ENCODE measurements at regions not wholly inside any gene's neighbourhood (a gene's known extent, or its start where the extent isn't known, plus 50 kb on each side); places are given as distances from the start of the nearest gene placed in this dataset.

DNA sequence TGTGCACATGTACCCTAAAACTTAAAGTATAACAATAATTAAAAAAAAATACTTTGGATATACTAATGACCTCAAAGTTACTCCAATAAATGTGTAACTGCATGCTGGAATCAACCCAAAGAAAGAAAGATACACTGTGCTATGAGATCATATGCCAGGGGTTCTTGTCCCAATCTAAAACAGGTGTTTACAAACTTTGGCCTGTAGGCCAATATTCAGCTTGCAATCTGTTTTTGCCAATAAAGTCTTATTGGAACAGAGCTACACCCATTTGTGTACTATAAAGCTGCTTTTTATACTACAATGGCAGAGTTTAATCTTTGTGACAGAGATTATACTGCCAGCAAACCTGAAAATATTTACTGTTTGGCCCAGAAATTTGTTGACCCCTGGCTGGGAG lies 138.8 kb upstream of the AFF2 start:
- H3K9me3 Mint-ChIP-seq (ENCODE audit: unreplicated experiment): peaks cover 21% of the 10 kb centered on the region
- H3K27ac Mint-ChIP-seq (ENCODE audit: low read depth, unreplicated experiment): no peak overlapping the region
- BruUV-seq (replicated peaks): no TSS peak
- H3K27me3 Mint-ChIP-seq (ENCODE audit: insufficient read depth, unreplicated experiment): no peaks in the 10 kb centered on the region
- no peaks in the 10 kb centered on the region for H3K36me3 Mint-ChIP-seq (ENCODE audit: insufficient read depth, unreplicated experiment)
- H3K4me1 Mint-ChIP-seq (ENCODE audit: insufficient read depth, unreplicated experiment): no peaks in the 10 kb centered on the region
- ChIA-PET CTCF (no interaction called here), POLR2A (no interaction called here)
- intact Hi-C loops (cut with micrococcal nuclease): no loop called here
- H3K4me3 Mint-ChIP-seq (ENCODE audit: unreplicated experiment): no peak overlapping the region
- TF ChIP-seq, protein P1, sequence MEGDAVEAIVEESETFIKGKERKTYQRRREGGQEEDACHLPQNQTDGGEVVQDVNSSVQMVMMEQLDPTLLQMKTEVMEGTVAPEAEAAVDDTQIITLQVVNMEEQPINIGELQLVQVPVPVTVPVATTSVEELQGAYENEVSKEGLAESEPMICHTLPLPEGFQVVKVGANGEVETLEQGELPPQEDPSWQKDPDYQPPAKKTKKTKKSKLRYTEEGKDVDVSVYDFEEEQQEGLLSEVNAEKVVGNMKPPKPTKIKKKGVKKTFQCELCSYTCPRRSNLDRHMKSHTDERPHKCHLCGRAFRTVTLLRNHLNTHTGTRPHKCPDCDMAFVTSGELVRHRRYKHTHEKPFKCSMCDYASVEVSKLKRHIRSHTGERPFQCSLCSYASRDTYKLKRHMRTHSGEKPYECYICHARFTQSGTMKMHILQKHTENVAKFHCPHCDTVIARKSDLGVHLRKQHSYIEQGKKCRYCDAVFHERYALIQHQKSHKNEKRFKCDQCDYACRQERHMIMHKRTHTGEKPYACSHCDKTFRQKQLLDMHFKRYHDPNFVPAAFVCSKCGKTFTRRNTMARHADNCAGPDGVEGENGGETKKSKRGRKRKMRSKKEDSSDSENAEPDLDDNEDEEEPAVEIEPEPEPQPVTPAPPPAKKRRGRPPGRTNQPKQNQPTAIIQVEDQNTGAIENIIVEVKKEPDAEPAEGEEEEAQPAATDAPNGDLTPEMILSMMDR (IDR thresholded peaks at IDR 0.05; ENCODE audit: unreplicated experiment): no peak
- no peak for DNase-seq (ENCODE audit: unreplicated experiment)

DNA sequence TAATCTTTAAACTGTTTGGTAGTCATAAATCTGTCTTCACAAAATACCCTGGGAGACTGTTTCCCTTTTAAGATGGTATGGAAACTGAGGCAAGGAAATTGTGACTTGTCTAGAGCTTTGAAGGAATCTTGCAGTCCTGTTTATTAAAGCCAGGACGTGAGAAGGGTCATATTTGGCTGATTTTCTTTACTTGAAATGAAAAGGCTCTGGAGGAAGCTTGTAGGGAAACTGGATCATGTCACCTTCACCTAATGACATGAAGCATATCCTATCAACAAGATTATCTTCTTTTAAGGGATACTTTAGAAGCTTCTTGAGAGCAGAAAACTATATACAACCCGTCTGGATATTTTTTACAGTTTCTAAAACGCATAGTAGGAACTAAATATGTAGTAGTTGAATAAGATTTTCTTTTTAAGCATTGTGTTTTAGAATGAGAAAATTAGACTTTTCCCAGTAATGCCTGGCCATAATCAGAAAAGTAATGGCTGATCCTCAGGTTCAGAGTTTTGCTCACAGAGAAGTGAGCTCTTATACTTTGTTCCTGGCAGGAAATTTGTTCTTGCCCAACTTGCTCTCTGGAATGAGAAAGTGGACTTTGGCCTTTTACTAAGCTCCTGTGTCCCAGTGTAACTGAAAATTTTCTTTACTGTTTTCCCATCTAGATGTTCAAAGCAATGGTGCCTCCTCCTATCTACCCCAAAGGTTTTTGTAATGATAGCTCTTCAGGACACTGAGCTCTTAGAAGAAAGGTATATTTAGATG lies 136.8 kb upstream of the AFF2 start:
- intact Hi-C loops (cut with micrococcal nuclease): no loop called here
- Mint-ChIP-seq H3K27ac (ENCODE audit: low read depth, unreplicated experiment) (peak overlapping the region; percentile 31), H3K36me3 (ENCODE audit: insufficient read depth, unreplicated experiment) (no peaks in the 10 kb centered on the region), H3K27me3 (ENCODE audit: insufficient read depth, unreplicated experiment) (no peaks in the 10 kb centered on the region), H3K4me1 (ENCODE audit: insufficient read depth, unreplicated experiment) (no peaks in the 10 kb centered on the region), H3K4me3 (ENCODE audit: unreplicated experiment) (no peak overlapping the region), H3K9me3 (ENCODE audit: unreplicated experiment) (peaks cover 14% of the 10 kb centered on the region)
- BruUV-seq (replicated peaks): no TSS peak
- ChIA-PET CTCF (interaction anchor here (0.6 kb wide), 1 partner anchor 1609 kb away, joined by 3 read pairs; no protein-coding TSS in a partner anchor), POLR2A (no interaction called here)
- TF ChIP-seq, protein P1 (IDR thresholded peaks at IDR 0.05; ENCODE audit: unreplicated experiment): no peak
- DNase-seq (ENCODE audit: unreplicated experiment): no peak

DNA sequence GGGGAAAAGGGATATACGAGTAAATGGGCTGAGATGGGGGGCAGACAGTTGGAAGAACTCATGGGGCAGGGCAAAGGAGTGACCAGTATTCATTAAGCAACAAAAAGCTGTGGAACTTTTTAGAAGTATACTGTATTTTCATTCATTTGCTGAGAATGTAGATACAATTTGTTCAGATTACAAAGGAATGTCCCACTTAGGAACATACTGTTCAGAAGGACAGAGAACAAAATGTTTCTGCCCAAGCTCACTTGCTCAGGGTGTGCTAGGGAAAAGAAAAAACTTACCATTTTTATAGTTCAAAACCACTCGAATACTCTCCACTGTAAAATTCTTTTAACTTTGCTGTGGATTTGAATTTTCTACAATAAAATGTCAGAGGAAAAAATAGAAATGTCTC lies 135.2 kb upstream of the AFF2 start:
- Mint-ChIP-seq H3K36me3 (ENCODE audit: insufficient read depth, unreplicated experiment) (no peaks in the 10 kb centered on the region), H3K4me1 (ENCODE audit: insufficient read depth, unreplicated experiment) (no peaks in the 10 kb centered on the region), H3K9me3 (ENCODE audit: unreplicated experiment) (peaks cover 14% of the 10 kb centered on the region), H3K4me3 (ENCODE audit: unreplicated experiment) (no peak overlapping the region), H3K27ac (ENCODE audit: low read depth, unreplicated experiment) (peak overlapping the region; percentile 21), H3K27me3 (ENCODE audit: insufficient read depth, unreplicated experiment) (no peaks in the 10 kb centered on the region)
- BruUV-seq (replicated peaks): no TSS peak
- ChIA-PET CTCF (interaction anchor here (0.8 kb wide), 1 partner anchor 1106 kb away, joined by 3 read pairs; no protein-coding TSS in a partner anchor), POLR2A (no interaction called here)
- TF ChIP-seq, protein P1 (IDR thresholded peaks at IDR 0.05; ENCODE audit: unreplicated experiment): no peak
- intact Hi-C loops (cut with micrococcal nuclease): no loop called here
- DNase-seq (ENCODE audit: unreplicated experiment): no peak

DNA sequence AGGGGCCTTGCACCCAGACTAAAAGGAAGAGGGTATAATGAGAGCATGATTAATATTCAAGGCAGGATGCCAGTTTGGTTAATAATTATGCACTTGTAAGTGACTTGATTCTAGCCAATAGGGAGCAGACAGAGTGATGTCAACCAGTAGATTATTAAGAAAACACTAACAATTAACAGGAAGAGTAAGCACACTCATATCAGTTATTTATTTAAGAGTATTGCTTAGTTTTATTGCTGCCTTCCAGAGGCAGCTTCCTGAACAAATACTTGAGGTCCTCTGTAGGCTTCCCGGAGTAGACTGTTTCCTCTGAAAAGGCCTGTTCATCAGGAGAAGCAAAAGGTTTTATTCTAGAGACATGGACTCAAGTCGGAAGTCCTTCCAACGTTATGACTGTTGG lies 129.1 kb upstream of the AFF2 start:
- intact Hi-C loops (cut with micrococcal nuclease): no loop called here
- Mint-ChIP-seq H3K27ac (ENCODE audit: low read depth, unreplicated experiment) (no peak overlapping the region), H3K36me3 (ENCODE audit: insufficient read depth, unreplicated experiment) (no peaks in the 10 kb centered on the region), H3K9me3 (ENCODE audit: unreplicated experiment) (peaks cover 10% of the 10 kb centered on the region), H3K27me3 (ENCODE audit: insufficient read depth, unreplicated experiment) (no peaks in the 10 kb centered on the region), H3K4me1 (ENCODE audit: insufficient read depth, unreplicated experiment) (no peaks in the 10 kb centered on the region), H3K4me3 (ENCODE audit: unreplicated experiment) (no peak overlapping the region)
- no TSS peak for BruUV-seq (replicated peaks)
- TF ChIP-seq, protein P1 (IDR thresholded peaks at IDR 0.05; ENCODE audit: unreplicated experiment): no peak
- ChIA-PET CTCF (no interaction called here), POLR2A (no interaction called here)
- DNase-seq (ENCODE audit: unreplicated experiment): no peak

Data from MCF 10A (cell line).